Right lobe of liver (tissue), 4 donors: ENCODE measurements at regions not wholly inside any gene's neighbourhood (a gene's known extent, or its start where the extent isn't known, plus 50 kb on each side); places are given as distances from the start of the nearest gene placed in this dataset.

Source experiments
- CTCF ChIP-seq, 4 donors: fragments of 200-600 bp in 3 of 4; fragments of 450-650 bp in 1 of 4; IDR thresholded peaks; one replicate each; pipeline versions ENCODE4 v1.5.1 to v1.8.0; 2016 to 2022; ENCODE audit warnings: antibody characterized with exemption in 4 of 4, mild to moderate bottlenecking in 2 of 4
- POLR2A ChIP-seq: fragments of 450-650 bp; IDR thresholded peaks from one replicate; pipeline ENCODE4 v1.6.1; 2017; ENCODE audit warnings: antibody characterized with exemption, mild to moderate bottlenecking
- donor health status: DM: no; HTN: no; CAD: no.
- donor health status: DM: no; HTN: no; CAD: no.
- donor health status: DM: no; HTN: yes; CAD: no.

GRCh38 chr15:92772626-92773244 lies 117.2 kb upstream of the FAM174B start:
- TF ChIP-seq CTCF (IDR thresholded peaks at IDR 0.05) (no peak), POLR2A (no peak)
